ENCODE measurements at regions not wholly inside any gene's neighbourhood (a gene's known extent, or its start where the extent isn't known, plus 50 kb on each side); places are given as distances from the start of the nearest gene placed in this dataset.

- TF ChIP-seq, protein P1, sequence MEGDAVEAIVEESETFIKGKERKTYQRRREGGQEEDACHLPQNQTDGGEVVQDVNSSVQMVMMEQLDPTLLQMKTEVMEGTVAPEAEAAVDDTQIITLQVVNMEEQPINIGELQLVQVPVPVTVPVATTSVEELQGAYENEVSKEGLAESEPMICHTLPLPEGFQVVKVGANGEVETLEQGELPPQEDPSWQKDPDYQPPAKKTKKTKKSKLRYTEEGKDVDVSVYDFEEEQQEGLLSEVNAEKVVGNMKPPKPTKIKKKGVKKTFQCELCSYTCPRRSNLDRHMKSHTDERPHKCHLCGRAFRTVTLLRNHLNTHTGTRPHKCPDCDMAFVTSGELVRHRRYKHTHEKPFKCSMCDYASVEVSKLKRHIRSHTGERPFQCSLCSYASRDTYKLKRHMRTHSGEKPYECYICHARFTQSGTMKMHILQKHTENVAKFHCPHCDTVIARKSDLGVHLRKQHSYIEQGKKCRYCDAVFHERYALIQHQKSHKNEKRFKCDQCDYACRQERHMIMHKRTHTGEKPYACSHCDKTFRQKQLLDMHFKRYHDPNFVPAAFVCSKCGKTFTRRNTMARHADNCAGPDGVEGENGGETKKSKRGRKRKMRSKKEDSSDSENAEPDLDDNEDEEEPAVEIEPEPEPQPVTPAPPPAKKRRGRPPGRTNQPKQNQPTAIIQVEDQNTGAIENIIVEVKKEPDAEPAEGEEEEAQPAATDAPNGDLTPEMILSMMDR (IDR thresholded peaks at IDR 0.05; ENCODE audit: unreplicated experiment in 3 of 3), result no peak
- Mint-ChIP-seq H3K4me1 (peaks cover 19% of the 10 kb centered on the region), H3K4me3 (no peak overlapping the region), H3K9me3 (no peaks in the 10 kb centered on the region), H3K27me3 (ENCODE audit: low read depth) (peaks cover 16% of the 10 kb centered on the region), H3K27ac (no peak overlapping the region), H3K36me3 (ENCODE audit: low read depth) (no peaks in the 10 kb centered on the region)
These were observed 1461.6 kb downstream of the BRD1 start for GRCh38 chr22:48366056-48366455.

DNA sequence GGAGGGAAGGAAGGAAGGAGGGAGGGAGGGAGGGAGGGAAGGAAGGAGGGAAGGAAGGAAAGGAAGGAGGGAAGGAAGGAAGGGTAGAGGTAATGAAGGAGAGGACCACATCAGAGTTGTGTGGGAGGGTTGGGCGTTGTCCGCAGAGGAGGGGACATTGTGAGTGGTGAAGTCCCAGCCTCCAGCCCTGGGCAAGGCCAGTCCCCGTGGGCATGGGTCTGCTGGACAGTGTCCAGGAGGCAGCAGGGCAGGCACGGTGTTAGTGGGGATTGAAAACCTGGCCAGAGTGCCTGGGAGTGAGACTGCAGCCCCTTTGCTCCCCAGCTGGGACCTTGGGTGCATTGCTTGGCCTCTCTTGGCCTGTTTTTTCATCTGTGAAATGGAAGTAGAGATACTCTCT is 1462.3 kb downstream of the BRD1 start:
- Mint-ChIP-seq H3K4me3 (no peak overlapping the region), H3K4me1 (peaks cover 12% of the 10 kb centered on the region), H3K9me3 (no peaks in the 10 kb centered on the region), H3K27me3 (ENCODE audit: low read depth) (peaks cover 12% of the 10 kb centered on the region), H3K27ac (no peak overlapping the region), H3K36me3 (ENCODE audit: low read depth) (no peaks in the 10 kb centered on the region)
- TF ChIP-seq, protein P1 (IDR thresholded peaks at IDR 0.05; ENCODE audit: unreplicated experiment in 3 of 3), result no peak

DNA sequence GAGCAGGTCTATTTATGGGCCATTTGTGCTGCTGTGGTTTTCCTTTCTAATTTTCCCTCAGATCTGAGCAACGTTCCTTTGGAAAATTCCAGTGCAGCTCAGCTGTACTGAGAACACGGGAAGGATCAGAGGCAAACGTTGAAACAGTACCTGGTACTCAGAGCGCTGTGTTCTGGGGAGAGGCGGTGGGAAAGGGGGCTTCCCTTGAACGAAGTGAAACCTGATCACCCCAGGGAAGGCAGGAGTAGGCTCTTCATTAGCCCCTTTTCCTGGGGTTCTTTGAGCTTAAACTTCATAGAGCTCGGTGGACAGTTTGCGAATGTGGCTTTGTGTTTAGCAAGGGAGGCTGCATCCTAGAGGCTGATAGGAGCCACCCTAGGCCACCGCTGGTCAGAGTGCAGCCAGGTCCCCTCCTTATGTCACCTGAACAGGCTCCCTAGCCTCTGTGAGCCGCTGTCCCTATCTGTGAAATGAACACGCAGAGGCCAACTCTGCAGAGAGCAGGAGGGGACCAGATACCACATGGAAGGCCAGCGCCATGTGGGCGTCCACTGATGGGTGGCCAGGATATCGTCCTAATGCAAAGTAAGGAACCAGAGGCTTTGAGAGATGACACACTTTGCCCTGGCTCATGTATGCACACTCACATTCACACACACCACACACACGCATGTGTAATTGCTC is 1464.8 kb downstream of the BRD1 start:
- TF ChIP-seq, protein P1 (IDR thresholded peaks at IDR 0.05; ENCODE audit: unreplicated experiment in 3 of 3), result no peak
- Mint-ChIP-seq H3K36me3 (ENCODE audit: low read depth) (no peaks in the 10 kb centered on the region), H3K4me1 (peaks cover 2% of the 10 kb centered on the region), H3K4me3 (no peak overlapping the region), H3K9me3 (no peaks in the 10 kb centered on the region), H3K27me3 (ENCODE audit: low read depth) (peaks cover 12% of the 10 kb centered on the region), H3K27ac (no peak overlapping the region)

DNA sequence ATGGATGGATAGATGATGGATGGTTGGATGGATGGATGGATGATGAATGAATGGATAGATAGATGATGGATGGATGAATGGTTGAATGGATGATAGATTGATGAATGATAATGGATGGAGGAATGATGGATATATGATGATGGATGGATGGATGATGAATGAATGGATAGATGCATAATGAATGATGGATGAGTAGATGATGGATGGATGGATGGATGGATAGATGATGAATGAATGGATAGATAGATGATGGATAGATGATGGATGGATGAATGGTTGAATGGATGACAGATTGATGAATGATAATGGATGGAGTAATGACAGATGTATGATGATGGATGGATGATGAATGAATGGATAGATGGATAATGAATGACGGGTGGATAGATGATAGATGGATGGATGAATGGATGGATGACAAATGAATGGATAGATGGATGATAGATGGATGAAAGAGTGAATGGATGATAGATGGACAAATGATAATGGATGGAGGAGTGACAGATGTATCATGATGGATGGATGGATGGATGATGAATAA is 1466.5 kb downstream of the BRD1 start:
- Mint-ChIP-seq H3K36me3 (ENCODE audit: low read depth) (no peaks in the 10 kb centered on the region), H3K9me3 (no peaks in the 10 kb centered on the region), H3K4me3 (no peak overlapping the region), H3K27ac (no peak overlapping the region), H3K4me1 (no peaks in the 10 kb centered on the region), H3K27me3 (ENCODE audit: low read depth) (peaks cover 21% of the 10 kb centered on the region)
- TF ChIP-seq, protein P1 (IDR thresholded peaks at IDR 0.05; ENCODE audit: unreplicated experiment in 3 of 3), result no peak

DNA sequence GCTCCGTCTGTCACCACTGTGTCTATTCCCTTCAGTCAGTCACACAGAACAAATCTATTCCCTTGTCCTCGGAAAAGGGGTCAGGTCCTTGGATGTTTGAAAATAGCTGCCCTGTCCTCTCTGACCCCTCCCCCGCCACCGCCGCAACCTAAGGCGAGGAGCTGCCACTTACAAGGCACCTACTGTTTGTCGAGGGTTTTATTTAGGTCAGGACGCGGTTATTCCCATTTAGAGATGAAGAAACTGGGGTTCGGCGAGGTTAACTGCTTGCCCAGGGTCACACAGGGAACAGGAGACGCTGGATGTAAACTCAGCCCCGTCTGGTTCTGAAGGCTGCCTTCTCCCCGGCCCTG is 1468.1 kb downstream of the BRD1 start:
- Mint-ChIP-seq H3K36me3 (ENCODE audit: low read depth) (no peaks in the 10 kb centered on the region), H3K9me3 (no peaks in the 10 kb centered on the region), H3K4me1 (no peaks in the 10 kb centered on the region), H3K27ac (no peak overlapping the region), H3K27me3 (ENCODE audit: low read depth) (peaks cover 13% of the 10 kb centered on the region), H3K4me3 (no peak overlapping the region)
- TF ChIP-seq, protein P1 (IDR thresholded peaks at IDR 0.05; ENCODE audit: unreplicated experiment in 3 of 3), result no peak

All from nephron (organoid).